ENCODE measurements at regions not wholly inside any gene's neighbourhood (a gene's known extent, or its start where the extent isn't known, plus 50 kb on each side); places are given as distances from the start of the nearest gene placed in this dataset.

GRCh38 chr13:63166345-63166744 is 1750.7 kb upstream of the PCDH20 start:
- TF ChIP-seq, protein P1, sequence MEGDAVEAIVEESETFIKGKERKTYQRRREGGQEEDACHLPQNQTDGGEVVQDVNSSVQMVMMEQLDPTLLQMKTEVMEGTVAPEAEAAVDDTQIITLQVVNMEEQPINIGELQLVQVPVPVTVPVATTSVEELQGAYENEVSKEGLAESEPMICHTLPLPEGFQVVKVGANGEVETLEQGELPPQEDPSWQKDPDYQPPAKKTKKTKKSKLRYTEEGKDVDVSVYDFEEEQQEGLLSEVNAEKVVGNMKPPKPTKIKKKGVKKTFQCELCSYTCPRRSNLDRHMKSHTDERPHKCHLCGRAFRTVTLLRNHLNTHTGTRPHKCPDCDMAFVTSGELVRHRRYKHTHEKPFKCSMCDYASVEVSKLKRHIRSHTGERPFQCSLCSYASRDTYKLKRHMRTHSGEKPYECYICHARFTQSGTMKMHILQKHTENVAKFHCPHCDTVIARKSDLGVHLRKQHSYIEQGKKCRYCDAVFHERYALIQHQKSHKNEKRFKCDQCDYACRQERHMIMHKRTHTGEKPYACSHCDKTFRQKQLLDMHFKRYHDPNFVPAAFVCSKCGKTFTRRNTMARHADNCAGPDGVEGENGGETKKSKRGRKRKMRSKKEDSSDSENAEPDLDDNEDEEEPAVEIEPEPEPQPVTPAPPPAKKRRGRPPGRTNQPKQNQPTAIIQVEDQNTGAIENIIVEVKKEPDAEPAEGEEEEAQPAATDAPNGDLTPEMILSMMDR (conservative IDR thresholded peaks at IDR 0.05; ENCODE audit: low read depth), result no peak
- no peak overlapping the region for H3K27ac ChIP-seq
- ChIA-PET CTCF (no interaction called here), POLR2A (ENCODE audit: low non-redundant PET) (no interaction called here)
- no peak for DNase-seq (ENCODE audit: low spot score)

DNA sequence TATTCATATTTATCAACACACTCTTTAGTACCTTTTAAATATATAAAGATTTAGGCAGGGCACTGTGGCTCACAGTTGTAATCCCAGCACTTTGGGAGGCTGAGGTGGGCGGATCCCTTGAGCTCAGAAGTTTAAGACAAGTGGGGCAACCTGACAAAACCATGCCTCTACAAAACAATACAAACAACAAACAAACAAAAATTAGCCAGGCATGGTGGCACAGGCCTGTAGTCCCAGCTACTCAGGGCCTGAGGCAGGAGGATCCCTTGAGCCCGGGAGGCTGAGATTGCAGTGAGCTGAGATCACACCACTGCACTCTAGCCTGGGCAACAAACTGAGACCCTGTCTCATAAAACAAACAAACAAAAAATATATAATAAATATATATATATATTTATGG is 1748.3 kb upstream of the PCDH20 start:
- DNase-seq (ENCODE audit: low spot score), result no peak
- ChIA-PET CTCF (no interaction called here), POLR2A (ENCODE audit: low non-redundant PET) (no interaction called here)
- H3K27ac ChIP-seq, result no peak overlapping the region
- TF ChIP-seq, protein P1 (conservative IDR thresholded peaks at IDR 0.05; ENCODE audit: low read depth), result no peak

- POLR2A ChIA-PET (ENCODE audit: low non-redundant PET), result no interaction called here
Observed at GRCh38 chr13:63161219-63161618, 1745.6 kb upstream of the PCDH20 start.

DNA sequence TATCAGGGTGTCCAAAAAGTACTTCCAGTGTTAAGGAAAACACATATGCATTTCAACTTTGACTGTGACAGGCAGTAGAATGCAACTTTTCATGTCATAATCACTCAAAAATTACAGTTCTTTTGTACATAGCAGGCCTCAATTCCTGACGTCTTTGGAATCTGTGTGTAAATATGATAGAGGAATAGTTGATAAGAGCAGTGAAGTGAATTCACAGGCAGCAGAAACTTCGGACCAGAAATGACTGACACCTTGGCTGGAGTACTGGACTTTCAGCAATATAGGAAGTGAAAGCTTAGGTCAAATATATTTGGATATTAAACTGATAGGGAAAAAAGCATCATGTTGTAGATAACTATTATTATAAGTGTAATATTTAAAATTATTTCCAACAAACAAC is 1741.2 kb upstream of the PCDH20 start:
- POLR2A ChIA-PET (ENCODE audit: low non-redundant PET), result no interaction called here
- CTCF ChIA-PET, result no interaction called here
- TF ChIP-seq, protein P1 (conservative IDR thresholded peaks at IDR 0.05; ENCODE audit: low read depth), result no peak

More at GRCh38 chr13:63161219-63161618, 1745.6 kb upstream of the PCDH20 start:
- no peak for DNase-seq (ENCODE audit: low spot score)
- no peak overlapping the region for H3K27ac ChIP-seq
- TF ChIP-seq, protein P1 (conservative IDR thresholded peaks at IDR 0.05; ENCODE audit: low read depth), result no peak
- CTCF ChIA-PET, result interaction anchor here (0.6 kb wide), 2 partner anchors 9 to 772 kb away, joined by 3 read pairs; no protein-coding TSS in a partner anchor

DNA sequence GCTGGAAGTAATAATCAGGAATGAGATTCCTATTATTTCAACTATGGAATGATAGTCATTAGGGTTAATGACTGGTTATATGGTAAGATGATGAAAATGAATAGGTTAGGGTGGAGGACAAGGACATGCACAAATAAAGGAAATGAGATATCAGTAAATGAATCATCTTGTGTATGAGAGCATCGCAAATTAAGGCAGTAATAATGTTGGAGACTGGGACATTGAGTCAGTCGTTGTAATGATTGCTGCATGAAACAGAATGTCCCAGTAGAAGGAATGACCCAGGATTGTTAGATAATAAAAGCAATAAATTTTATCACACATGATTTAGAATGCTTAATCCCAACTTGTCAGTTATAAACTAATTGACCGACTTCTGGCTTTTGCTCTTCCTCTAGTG is 1733.7 kb upstream of the PCDH20 start:
- POLR2A ChIA-PET (ENCODE audit: low non-redundant PET), result no interaction called here
- H3K27ac ChIP-seq, result no peak overlapping the region
- TF ChIP-seq, protein P1 (conservative IDR thresholded peaks at IDR 0.05; ENCODE audit: low read depth), result no peak
- no peak for DNase-seq (ENCODE audit: low spot score)
- CTCF ChIA-PET, result no interaction called here

More for the DNA sequence above, 1741.2 kb upstream of the PCDH20 start:
- DNase-seq (ENCODE audit: low spot score), result no peak
- no peak overlapping the region for H3K27ac ChIP-seq

- ChIA-PET POLR2A (ENCODE audit: low non-redundant PET) (no interaction called here), CTCF (no interaction called here)
- TF ChIP-seq, protein P1 (conservative IDR thresholded peaks at IDR 0.05; ENCODE audit: low read depth), result no peak
- no peak for DNase-seq (ENCODE audit: low spot score)
- no peak overlapping the region for H3K27ac ChIP-seq
Observed at GRCh38 chr13:63139277-63139676, 1723.6 kb upstream of the PCDH20 start.

DNA sequence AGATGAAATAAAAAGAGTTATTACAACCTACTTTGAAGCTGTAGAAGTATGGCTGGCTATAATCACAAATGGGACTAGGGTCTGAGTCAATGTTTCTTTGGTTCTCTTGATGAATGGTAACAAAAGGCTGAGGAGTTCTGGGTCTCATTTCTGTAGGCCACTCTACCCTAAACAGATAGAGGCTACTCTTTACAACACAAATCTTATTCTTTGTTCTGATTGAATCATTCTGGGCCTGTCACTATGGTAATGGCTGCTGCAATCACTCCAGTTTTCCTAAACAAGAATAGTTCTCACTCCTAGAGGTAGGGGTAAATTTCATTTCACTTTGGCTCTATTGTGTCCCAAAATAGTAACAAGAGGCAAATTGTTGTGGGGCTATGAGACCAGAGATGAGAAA is 1714.3 kb upstream of the PCDH20 start:
- POLR2A ChIA-PET (ENCODE audit: low non-redundant PET), result no interaction called here
- no peak overlapping the region for H3K27ac ChIP-seq
- DNase-seq (ENCODE audit: low spot score), result no peak
- CTCF ChIA-PET, result no interaction called here
- TF ChIP-seq, protein P1 (conservative IDR thresholded peaks at IDR 0.05; ENCODE audit: low read depth), result no peak
